GM18498 (cell line): ENCODE measurements at regions not wholly inside any gene's neighbourhood (a gene's known extent, or its start where the extent isn't known, plus 50 kb on each side); places are given as distances from the start of the nearest gene placed in this dataset.
"Not testable (repeated sequence)": the region's sequence is repeated elsewhere in the genome, so short reads cannot be mapped to it uniquely, and the experiment has no call there.

Experiments used
- ATAC-seq: cut with Tn5 transposase; IDR thresholded peaks from one replicate; pipeline ENCODE4 v1.9.1; 2021; ENCODE audit warnings: mild to moderate bottlenecking, moderate library complexity; ENCODE audit not compliant: unreplicated experiment

- ATAC-seq, result no peak
Observed at GRCh38 chr14:86943391-86944365, 1049.3 kb downstream of the GALC start.

DNA sequence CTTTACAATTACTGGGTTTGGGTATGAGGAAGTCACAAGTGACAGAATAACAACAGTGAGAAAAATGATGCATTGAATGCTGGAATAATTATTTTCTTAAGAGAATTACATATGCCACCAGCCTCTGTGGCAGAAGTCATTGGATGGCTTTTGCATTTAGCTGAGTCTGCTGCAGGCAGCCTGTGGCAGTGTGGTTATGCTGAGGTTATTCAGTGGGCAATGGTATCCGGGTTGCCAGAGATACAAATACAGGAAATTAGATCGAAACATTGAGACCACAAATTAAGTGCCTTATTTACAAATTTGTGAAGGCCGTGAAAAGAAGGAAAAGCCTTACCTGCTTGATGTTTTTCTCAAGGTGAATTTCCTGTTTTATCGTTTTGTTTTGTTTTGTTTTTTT lies 1050.0 kb downstream of the GALC start:
- ATAC-seq, result no peak

GRCh38 chr14:86940106-86940505 lies 1052.9 kb downstream of the GALC start:
- ATAC-seq, result no peak

DNA sequence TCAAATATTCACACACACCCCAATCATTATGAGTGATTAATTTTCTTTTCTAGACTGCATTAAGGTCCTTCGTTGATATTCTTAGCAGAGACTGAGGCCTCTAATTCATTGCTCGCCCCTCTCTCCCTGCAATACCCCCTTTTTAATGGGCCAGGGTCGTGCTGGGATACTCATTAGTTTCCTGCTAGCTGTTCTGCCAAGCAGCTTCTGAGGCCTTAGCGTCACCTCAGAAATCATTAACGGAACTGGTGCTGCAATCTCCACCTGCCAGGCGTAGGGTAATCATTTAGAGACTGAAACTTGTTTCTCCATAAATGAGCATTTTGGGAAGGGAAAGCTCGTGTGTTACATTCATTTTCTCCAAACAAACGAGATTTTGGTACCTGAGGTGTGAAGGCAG lies 1054.7 kb downstream of the GALC start:
- no peak for ATAC-seq

- ATAC-seq, result no peak
Observed at GRCh38 chr14:86936556-86936955, 1056.4 kb downstream of the GALC start.

GRCh38 chr14:86935241-86935885 lies 1057.6 kb downstream of the GALC start:
- ATAC-seq, result no peak

DNA sequence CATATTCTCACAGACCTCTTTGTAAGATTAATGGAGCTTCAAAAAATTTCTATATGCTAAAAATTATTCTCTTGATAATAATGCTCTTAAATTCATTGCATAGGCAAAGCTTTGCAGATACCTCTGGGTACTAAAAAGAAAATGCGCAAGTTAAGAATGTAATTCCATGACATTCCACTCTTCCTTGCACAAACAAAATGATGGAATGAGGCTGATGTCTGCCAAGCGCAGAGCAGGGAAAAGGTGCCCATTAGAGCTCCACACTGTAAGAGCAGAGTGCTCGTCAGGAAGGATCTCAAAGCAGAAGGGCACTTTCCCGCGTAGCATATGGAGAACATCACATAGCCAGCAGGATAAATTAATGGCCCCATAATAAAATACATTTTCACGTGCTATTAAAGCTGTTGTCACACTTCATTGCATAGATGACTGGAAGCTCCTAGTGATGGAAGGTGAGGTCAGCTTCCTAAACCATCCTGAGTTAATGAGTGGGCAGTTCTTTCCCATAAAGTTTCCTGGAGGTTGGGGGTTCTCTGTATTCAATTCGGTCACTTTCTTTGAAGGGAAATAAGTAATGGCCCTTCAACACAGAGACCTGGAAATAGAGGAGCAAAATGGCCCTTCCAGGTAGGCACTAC lies 1058.9 kb downstream of the GALC start:
- no peak for ATAC-seq

DNA sequence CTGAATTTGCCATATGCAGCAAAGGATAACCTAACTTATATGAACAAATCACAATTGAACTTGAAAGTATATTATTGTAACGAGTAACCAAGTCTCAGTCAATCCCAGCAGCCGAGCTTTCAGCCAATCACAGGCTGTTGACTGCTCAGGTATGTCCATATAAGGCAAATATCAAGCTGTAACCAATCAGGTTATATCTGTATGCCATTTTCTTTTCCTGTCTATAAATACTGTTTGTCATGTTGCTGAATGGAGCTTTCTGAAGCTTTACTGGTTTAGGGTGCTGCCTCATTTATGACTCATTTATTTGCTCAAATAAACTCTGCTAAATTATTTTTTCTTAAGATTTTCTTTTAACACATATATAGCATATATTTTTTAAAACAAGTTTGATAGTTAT lies 1059.5 kb downstream of the GALC start:
- no peak for ATAC-seq

DNA sequence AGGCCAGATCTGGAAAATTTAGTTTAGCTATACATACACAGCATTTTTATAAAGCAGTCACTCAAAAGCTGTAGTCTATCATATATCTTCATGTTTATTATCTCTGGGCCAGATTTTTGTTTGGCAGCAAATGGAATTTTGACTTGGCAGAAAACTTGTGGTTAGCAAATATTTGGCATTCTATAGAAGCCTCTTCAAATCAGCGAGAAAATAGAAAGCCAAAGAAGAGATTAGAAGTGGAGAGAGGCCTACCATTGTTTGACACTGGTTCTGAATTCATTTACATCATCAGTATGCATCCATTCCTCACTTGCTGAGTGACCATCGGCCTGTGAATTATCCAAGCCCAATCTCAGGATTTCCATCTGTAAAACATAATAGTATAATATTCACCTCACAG lies 1077.6 kb downstream of the GALC start:
- no peak for ATAC-seq

GRCh38 chr14:86912709-86913108 lies 1080.3 kb downstream of the GALC start:
- ATAC-seq, result no peak

DNA sequence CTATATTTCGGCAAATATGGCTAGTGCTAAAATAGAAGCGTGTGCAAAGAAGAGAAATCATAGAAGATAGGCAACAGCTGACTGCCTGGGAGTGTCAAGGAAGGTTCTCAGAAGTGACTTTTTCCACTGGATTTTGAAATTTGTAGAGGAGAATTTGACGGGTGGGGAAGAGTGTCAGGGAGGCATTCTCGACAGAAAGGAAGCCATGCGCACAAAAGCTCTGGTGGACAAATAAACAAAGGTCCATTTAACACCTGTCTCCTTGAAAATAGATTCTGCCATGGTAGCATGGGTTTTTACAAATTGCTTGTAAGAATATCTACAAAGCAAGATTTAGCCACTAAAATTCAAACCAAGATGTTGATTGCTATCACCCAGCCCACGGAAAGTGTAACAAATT lies 1081.5 kb downstream of the GALC start:
- ATAC-seq, result no peak

DNA sequence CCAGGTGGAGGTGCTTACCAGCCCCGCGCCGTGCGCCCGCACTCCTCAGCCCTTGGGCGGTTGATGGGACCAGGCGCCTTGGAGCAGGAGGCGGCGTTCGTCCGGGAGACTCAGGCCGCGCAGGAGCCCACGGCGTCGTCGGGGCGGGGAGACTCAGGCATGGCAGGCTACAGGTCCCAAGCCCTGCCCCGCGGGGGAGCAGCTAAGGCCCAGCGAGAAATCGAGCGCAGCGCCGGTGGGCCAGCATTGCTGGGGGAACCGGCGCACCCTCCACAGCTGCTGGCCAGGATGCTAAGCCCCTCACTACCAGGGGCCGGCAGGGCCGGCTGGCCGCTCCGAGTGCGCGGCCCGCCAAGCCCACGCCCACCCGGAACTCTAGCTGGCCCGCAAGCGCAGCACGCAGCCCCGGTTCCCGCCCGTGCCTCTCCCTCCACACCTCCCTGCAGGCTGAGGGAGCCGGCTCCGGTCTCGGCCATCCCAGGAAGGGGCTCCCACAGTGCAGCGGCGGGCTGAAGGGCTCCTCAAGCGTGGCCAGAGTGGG lies 1087.5 kb downstream of the GALC start:
- ATAC-seq, result not testable (repeated sequence)

GRCh38 chr14:86902176-86902950 lies 1090.6 kb downstream of the GALC start:
- no peak for ATAC-seq

DNA sequence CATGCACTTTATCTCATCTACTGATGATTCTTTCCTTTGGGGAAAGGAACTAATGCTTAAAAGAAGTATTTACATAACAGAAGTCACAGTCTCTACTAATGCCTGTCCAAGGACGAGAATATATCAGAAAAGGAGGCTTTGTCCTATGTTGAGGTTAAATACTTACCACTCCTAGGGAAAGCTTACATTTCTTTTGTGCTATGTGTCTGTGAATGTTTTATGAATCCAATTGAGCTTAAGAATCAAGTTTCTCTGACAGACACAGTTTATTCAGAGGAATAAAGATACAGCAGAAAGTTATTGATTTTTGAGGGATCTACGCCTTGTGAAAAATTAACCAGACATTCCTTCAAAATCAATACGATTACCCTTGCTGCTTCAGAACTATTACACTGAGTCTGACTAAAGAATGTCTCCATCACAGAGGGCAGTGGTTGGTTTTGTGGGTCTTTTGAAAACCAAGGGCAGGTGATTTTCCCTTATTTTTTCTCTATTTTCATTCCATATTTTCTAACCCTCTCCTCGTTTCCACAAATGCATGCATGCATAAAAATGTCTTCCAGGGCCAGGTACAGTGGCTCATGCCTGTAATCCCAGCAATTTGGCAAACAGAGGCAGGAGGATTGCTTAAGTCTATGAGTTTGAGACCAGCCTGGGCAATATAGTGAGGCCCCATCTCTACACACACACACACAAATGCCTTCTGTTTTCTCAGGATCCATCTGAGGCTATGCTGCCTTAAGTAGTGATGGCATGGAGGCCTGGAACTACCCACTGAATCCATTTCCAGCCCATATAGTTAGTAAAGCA lies 1095.1 kb downstream of the GALC start:
- ATAC-seq, result no peak

DNA sequence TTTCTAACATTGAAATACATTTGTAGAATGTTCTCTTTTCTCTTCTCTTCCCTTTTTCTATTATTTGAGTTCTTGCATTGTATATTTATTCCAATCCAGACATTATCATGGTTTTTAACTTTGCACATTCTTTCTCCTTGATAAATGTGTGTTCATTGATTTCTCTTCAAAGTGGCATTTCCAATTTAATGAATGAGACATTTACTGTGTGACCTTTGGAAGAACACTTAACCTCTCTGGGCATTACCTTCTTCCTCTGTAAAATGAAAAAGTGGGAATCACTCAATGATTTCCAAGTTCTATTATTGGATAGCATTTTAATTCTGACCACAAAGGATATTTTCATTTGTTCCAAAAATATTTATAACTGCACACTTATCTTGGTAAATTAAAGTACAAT lies 1095.8 kb downstream of the GALC start:
- no peak for ATAC-seq

DNA sequence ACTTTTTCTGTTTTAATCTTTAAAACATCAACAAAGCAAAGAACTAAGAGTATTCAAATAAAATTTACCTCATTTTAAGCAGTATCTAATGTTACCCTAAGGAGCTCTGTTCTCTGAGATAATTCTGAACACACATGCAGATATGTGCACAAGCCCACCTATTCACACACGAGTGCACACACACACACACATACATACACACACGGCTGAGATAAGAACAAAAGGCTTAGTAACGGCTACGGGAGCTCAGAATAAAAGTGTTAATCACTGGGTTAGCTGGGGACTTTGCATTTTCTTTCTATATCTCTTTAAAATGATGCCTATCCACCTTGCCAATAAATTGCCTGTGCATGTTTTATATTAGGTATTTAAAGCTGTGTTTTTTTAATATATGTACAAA lies 1096.3 kb downstream of the GALC start:
- ATAC-seq, result no peak

DNA sequence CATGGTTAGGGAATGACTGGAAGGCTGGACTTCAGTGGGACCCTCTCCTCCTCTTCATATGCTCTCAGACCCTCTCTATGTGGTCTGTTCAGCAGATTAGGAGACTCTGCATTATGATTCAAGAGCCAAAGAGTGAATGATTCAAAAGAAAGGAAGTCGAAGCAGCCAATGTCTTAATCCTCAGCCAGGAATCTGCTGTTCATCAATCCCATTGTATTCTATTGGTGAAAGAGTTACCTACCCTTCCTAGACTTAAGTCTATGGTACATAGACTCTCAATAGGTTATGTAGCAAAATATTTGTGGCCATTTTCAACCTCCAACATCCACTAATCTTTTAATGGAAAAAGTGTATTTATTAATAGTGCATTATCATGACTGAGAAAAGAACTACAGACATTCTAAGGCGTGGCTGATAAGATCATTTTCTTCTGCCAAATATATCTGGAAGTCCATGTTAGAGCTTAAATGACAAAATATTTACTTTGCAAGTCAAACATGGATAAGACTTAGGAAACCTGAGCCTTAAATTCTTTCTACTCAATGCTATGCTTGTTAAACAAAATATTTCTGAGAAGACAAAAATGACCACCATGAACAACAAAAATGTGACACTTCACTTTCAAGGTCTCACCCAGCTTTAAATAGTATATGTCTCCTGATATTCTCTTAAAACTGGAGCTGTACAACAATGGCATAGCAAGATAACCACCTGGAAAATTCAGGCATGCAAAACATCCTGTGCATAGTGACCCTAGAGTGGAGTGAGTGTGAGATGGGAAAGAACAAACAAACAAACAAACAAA lies 1100.6 kb downstream of the GALC start:
- ATAC-seq, result no peak

- ATAC-seq, result no peak
Observed at GRCh38 chr14:86885280-86885679, 1107.7 kb downstream of the GALC start.

- ATAC-seq, result no peak
Observed at GRCh38 chr14:86884498-86884897, 1108.5 kb downstream of the GALC start.
